HEK293T (cell line): ENCODE measurements at regions not wholly inside any gene's neighbourhood (a gene's known extent, or its start where the extent isn't known, plus 50 kb on each side); places are given as distances from the start of the nearest gene placed in this dataset.

Experiments used
- CTBP1 ChIP-seq: fragments of 450-650 bp; IDR thresholded peaks from 2 replicates; pipeline ENCODE4 v1.6.1; 2016; ENCODE audit warnings: borderline replicate concordance
- FOXM1 ChIP-seq: fragments of 450-650 bp; IDR thresholded peaks from 2 replicates; pipeline ENCODE4 v1.6.1; 2017; ENCODE audit warnings: mild to moderate bottlenecking, borderline replicate concordance
- SP1 ChIP-seq: fragments of 450-650 bp; IDR thresholded peaks from 2 replicates; pipeline ENCODE4 v1.6.1; 2017
- SUZ12 ChIP-seq: fragments of 450-650 bp; IDR thresholded peaks from 2 replicates; pipeline ENCODE4 v1.6.1; 2016; ENCODE audit warnings: mild to moderate bottlenecking

- no peak for TF ChIP-seq FOXM1
- TF ChIP-seq SP1 = no peak
- no peak for TF ChIP-seq SUZ12
- TF ChIP-seq CTBP1 = no peak
These were observed 106.9 kb downstream of the RIPK4 start for GRCh38 chr21:41659791-41660560.
